ENCODE measurements at regions not wholly inside any gene's neighbourhood (a gene's known extent, or its start where the extent isn't known, plus 50 kb on each side); places are given as distances from the start of the nearest gene placed in this dataset.
"Not testable (repeated sequence)": the region's sequence is repeated elsewhere in the genome, so short reads cannot be mapped to it uniquely, and the experiment has no call there.

DNA sequence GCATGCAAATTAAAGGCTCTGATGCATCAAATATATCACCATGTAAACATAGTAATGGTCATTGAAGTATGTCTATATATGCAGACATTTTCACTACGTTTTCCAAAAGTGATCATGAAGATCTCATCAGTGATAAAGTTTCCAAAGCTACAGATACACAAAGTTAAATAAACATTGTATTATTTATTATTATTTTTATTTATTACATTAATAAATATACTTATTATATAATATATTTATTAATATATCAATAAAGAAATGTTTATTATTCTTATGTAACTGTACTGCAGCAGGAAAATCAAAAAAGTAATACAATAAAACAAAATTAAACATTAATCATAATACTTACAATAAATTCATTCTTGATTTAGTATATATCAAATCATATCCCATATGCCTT lies 791.2 kb downstream of the GBE1 start:
- TF ChIP-seq, protein P1, sequence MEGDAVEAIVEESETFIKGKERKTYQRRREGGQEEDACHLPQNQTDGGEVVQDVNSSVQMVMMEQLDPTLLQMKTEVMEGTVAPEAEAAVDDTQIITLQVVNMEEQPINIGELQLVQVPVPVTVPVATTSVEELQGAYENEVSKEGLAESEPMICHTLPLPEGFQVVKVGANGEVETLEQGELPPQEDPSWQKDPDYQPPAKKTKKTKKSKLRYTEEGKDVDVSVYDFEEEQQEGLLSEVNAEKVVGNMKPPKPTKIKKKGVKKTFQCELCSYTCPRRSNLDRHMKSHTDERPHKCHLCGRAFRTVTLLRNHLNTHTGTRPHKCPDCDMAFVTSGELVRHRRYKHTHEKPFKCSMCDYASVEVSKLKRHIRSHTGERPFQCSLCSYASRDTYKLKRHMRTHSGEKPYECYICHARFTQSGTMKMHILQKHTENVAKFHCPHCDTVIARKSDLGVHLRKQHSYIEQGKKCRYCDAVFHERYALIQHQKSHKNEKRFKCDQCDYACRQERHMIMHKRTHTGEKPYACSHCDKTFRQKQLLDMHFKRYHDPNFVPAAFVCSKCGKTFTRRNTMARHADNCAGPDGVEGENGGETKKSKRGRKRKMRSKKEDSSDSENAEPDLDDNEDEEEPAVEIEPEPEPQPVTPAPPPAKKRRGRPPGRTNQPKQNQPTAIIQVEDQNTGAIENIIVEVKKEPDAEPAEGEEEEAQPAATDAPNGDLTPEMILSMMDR (IDR thresholded peaks at IDR 0.05; ENCODE audit: insufficient read depth, low read length, severe bottlenecking) = no peak
- Histone ChIP-seq H3K4me3 (ENCODE audit: low read depth, low read length) (no peak overlapping the region), H3K27me3 (ENCODE audit: control insufficient read depth, insufficient read depth, low read length) (no peaks in the 10 kb centered on the region), H3K36me3 (ENCODE audit: control insufficient read depth, insufficient read depth, low read length) (no peaks in the 10 kb centered on the region)
- FAIRE-seq = no peak
- no peak for DNase-seq (ENCODE audit: low read depth)

DNA sequence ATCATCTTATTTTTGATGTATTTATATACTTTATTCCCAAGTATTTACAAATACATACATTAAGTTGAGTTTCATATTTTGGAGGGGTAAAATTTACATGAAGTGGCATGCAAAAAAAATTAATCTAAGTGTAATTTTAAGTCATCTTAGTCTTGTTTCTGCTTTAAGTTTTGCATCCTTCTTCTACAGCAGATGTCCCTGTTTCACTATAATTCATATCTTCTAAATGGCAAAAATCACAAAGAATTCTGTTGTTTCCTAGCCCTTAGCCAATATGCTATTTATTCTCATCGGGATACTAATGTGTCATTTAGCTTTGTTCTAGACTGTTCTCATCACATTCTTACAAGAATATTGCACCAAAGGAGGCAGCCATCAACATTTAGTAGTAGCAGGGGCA lies 831.9 kb downstream of the GBE1 start:
- no peaks in the 10 kb centered on the region for H3K36me3 ChIP-seq (ENCODE audit: control insufficient read depth, insufficient read depth, low read length)
- DNase-seq (ENCODE audit: low read depth) (no peak), FAIRE-seq (no peak)
- no peaks in the 10 kb centered on the region for H3K27me3 ChIP-seq (ENCODE audit: control insufficient read depth, insufficient read depth, low read length)
- no peak overlapping the region for H3K4me3 ChIP-seq (ENCODE audit: low read depth, low read length)
- TF ChIP-seq, protein P1 (IDR thresholded peaks at IDR 0.05; ENCODE audit: insufficient read depth, low read length, severe bottlenecking) = no peak

DNA sequence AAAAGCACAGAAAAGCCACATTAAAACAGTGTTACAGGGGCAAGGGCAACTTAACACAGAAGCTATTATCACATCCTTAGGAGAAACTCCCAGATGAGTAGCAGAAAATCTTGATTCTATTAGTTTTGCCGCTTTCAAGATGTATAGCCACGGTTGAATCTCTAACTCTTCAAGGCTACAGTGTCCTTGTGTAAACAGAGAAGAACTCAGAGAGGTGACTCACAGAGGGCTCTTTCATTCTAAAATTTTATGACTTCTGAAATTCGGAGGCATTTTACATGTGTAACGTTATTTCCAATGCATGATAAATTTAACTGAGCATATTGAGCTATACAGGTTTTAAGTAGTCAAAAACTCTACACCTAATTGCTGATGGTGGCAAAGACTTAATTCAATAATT lies 846.6 kb downstream of the GBE1 start:
- no peak for FAIRE-seq
- TF ChIP-seq, protein P1 (IDR thresholded peaks at IDR 0.05; ENCODE audit: insufficient read depth, low read length, severe bottlenecking) = no peak
- no peak for DNase-seq (ENCODE audit: low read depth)
- Histone ChIP-seq H3K4me3 (ENCODE audit: low read depth, low read length) (no peak overlapping the region), H3K27me3 (ENCODE audit: control insufficient read depth, insufficient read depth, low read length) (no peaks in the 10 kb centered on the region), H3K36me3 (ENCODE audit: control insufficient read depth, insufficient read depth, low read length) (no peaks in the 10 kb centered on the region)

DNA sequence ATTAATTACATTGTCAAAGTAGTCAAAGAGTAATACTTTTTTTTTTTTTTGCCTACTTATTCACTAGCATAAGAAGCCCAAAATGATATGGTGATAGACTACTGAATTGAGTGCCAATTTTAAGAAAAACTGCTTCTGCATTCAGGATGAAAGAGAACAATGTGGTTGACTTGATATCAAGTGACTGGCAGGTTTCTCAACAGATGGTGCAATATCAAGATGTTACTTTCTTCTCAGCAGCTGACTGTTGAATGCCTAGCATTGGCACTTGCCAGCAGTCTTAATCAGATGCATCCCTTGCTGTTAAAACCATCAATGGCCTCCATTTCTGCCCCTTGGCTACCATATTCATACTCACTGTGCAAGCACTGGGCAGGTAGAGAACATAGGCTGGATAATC lies 863.2 kb downstream of the GBE1 start:
- TF ChIP-seq, protein P1 (IDR thresholded peaks at IDR 0.05; ENCODE audit: insufficient read depth, low read length, severe bottlenecking) = no peak
- Histone ChIP-seq H3K36me3 (ENCODE audit: control insufficient read depth, insufficient read depth, low read length) (no peaks in the 10 kb centered on the region), H3K27me3 (ENCODE audit: control insufficient read depth, insufficient read depth, low read length) (no peaks in the 10 kb centered on the region), H3K4me3 (ENCODE audit: low read depth, low read length) (no peak overlapping the region)
- FAIRE-seq (no peak), DNase-seq (ENCODE audit: low read depth) (no peak)

DNA sequence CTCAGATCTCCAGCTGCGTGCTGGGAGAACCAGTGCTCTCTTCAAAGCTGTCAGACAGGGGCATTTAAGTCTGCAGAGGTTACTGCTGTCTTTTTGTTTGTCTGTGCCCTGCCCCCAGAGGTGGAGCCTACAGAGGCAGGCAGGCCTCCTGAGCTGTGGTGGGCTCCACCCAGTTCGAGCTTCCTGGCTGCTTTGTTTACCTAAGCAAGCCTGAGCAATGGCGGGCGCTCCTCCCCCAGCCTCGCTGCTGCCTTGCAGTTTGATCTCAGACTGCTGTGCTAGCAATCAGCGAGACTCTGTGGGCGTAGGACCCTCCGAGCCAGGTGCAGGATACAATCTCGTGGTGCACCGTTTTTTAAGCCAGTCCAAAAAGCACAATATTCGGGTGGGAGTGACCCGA lies 864.4 kb downstream of the GBE1 start:
- H3K27me3 ChIP-seq (ENCODE audit: control insufficient read depth, insufficient read depth, low read length); H3K4me3 ChIP-seq (ENCODE audit: low read depth, low read length); FAIRE-seq; DNase-seq (ENCODE audit: low read depth); H3K36me3 ChIP-seq (ENCODE audit: control insufficient read depth, insufficient read depth, low read length): not testable (repeated sequence)

DNA sequence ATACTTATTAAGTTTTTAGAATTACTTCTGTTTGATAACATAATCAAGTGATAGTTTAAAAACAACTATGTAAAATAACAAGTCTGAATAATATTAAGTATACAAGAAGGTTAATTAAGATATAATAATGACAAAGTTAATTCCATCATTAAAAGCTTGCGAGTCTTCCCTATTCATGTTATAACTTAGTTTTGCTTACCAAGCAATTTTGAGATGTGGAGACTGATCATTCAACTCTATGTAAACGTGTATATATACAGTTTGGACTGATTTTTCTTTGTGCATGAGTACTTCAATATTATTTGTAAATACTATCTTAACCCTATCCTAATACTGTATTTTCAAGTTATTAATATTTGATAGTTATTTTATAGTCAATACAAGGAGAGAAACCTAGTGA lies 870.9 kb downstream of the GBE1 start:
- Histone ChIP-seq H3K27me3 (ENCODE audit: control insufficient read depth, insufficient read depth, low read length) (no peaks in the 10 kb centered on the region), H3K36me3 (ENCODE audit: control insufficient read depth, insufficient read depth, low read length) (no peaks in the 10 kb centered on the region), H3K4me3 (ENCODE audit: low read depth, low read length) (no peak overlapping the region)
- TF ChIP-seq, protein P1 (IDR thresholded peaks at IDR 0.05; ENCODE audit: insufficient read depth, low read length, severe bottlenecking) = no peak
- DNase-seq (ENCODE audit: low read depth) = no peak
- no peak for FAIRE-seq

All from bronchial epithelial cell (primary cell).